Stomach (tissue), 4 donors: ENCODE measurements at regions not wholly inside any gene's neighbourhood (a gene's known extent, or its start where the extent isn't known, plus 50 kb on each side); places are given as distances from the start of the nearest gene placed in this dataset.
"Not testable (repeated sequence)": the region's sequence is repeated elsewhere in the genome, so short reads cannot be mapped to it uniquely, and the experiment has no call there.

Experiments
- EP300 ChIP-seq: sonication (generic); formaldehyde crosslinking; IDR thresholded peaks from one replicate; pipeline ENCODE4 v1.6.1; 2017; ENCODE audit warnings: antibody characterized with exemption
- POLR2A ChIP-seq, 4 donors: fragments of 450-650 bp; IDR thresholded peaks; one replicate each; pipeline ENCODE4 v1.6.1; 2016; ENCODE audit warnings: antibody characterized with exemption in 4 of 4, control low read depth in 2 of 4, mild to moderate bottlenecking in 1 of 4, moderate library complexity in 1 of 4
- POLR2AphosphoS5 ChIP-seq, 3 donors: sonication (generic); formaldehyde crosslinking; IDR thresholded peaks; one replicate each; pipeline ENCODE4 v1.6.1; 2016; ENCODE audit warnings: antibody characterized with exemption in 3 of 3
- TF ChIP-seq, protein P1 (sequence below), 7 experiments: fragments of 450-650 bp in 4 of 7; fragments of 200-600 bp in 3 of 7; sonication (generic) in 3 of 7; IDR thresholded peaks; one replicate each; pipeline ENCODE4 v1.5.1; 2016 to 2019; ENCODE audit warnings: antibody characterized with exemption in 7 of 7, control low read depth in 2 of 7, mild to moderate bottlenecking in 1 of 7

DNA sequence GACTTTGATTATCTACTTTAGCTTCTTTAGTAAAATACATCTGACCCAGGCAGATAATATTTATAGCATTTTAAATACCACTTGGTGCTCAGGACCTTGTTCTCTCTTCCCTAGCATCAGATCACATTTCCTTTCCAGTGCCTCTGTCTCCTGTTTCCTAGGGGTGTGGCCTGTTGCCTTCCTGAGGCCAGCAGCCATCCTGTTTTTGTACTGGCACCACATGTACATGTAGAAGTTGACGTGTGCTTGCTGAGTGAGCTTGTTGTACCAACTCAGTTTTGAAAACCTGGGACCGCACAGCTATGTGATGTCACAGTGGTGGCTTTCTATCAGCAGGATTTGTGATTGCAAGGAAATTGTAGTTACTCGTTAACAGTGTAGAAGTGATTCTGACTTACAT lies 167.6 kb upstream of the PLGLB1 start:
- TF ChIP-seq POLR2A (IDR thresholded peaks at IDR 0.05); POLR2AphosphoS5 (IDR thresholded peaks at IDR 0.05); EP300: not testable (repeated sequence)
- TF ChIP-seq, protein P1, sequence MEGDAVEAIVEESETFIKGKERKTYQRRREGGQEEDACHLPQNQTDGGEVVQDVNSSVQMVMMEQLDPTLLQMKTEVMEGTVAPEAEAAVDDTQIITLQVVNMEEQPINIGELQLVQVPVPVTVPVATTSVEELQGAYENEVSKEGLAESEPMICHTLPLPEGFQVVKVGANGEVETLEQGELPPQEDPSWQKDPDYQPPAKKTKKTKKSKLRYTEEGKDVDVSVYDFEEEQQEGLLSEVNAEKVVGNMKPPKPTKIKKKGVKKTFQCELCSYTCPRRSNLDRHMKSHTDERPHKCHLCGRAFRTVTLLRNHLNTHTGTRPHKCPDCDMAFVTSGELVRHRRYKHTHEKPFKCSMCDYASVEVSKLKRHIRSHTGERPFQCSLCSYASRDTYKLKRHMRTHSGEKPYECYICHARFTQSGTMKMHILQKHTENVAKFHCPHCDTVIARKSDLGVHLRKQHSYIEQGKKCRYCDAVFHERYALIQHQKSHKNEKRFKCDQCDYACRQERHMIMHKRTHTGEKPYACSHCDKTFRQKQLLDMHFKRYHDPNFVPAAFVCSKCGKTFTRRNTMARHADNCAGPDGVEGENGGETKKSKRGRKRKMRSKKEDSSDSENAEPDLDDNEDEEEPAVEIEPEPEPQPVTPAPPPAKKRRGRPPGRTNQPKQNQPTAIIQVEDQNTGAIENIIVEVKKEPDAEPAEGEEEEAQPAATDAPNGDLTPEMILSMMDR (IDR thresholded peaks at IDR 0.05), result not testable (repeated sequence)
